B cell (primary cell): ENCODE measurements at regions not wholly inside any gene's neighbourhood (a gene's known extent, or its start where the extent isn't known, plus 50 kb on each side); places are given as distances from the start of the nearest gene placed in this dataset.

Experiments
- ATAC-seq: fragments of 200-7000 bp; cut with Tn5 transposase; one replicate; pipeline ENCODE4 v1.10.0; 2021; ENCODE audit warnings: low read depth, mild to moderate bottlenecking, moderate number of reproducible peaks, moderate library complexity
- CTCF ChIA-PET: fragments of 350-600 bp; sonication (Branson Sonifier 250); formaldehyde crosslinking; loops from one replicate; lab custom pipeline; 2021; ENCODE audit warnings: antibody characterized with exemption, inconsistent platforms; lab: Charles Lee
- POLR2A ChIA-PET: fragments of 350-600 bp; sonication (Branson Sonifier 250); formaldehyde crosslinking; loops from one replicate; lab custom pipeline; 2021; ENCODE audit warnings: antibody characterized with exemption; lab: Charles Lee
- DNase-seq: peaks from one replicate; pipeline ENCODE4 v3.0.0; 2013
- H2AFZ ChIP-seq: 2 replicates; pipeline ENCODE4 v1.6.1; 2012; ENCODE audit warnings: mild to moderate bottlenecking, low read depth, low read length; ENCODE audit not compliant: insufficient read depth, poor library complexity, severe bottlenecking
- H3K27ac ChIP-seq, 2 donors: 1 replicate in 1 of 2; 2 replicates in 1 of 2; pipeline ENCODE4 v1.5.1; 2012 to 2013; ENCODE audit warnings: low read length in 2 of 2, mild to moderate bottlenecking in 2 of 2, moderate library complexity in 1 of 2
- H3K27me3 ChIP-seq, 4 experiments: fragments of 200-600 bp in 1 of 4; sonication (generic) in 1 of 4; replicated peaks in 1 of 4; 1 replicate in 2 of 4; 2 replicates in 2 of 4; pipeline versions ENCODE4 v1.6.1 to v1.7.0; 2013 to 2016; ENCODE audit warnings: low read length in 3 of 4, mild to moderate bottlenecking in 2 of 4, mixed read lengths in 1 of 4, moderate library complexity in 1 of 4; ENCODE audit not compliant: insufficient read depth in 4 of 4, control insufficient read depth in 3 of 4; ENCODE audit errors: control extremely low read depth in 1 of 4
- H3K36me3 ChIP-seq, 2 experiments: replicated peaks in 1 of 2; 1 replicate in 1 of 2; 2 replicates in 1 of 2; pipeline versions ENCODE4 v1.6.1 to v1.7.1; 2013; ENCODE audit warnings: low read length in 1 of 2; ENCODE audit not compliant: insufficient read depth in 2 of 2, control insufficient read depth in 1 of 2; ENCODE audit errors: control extremely low read depth in 1 of 2, extremely low read depth in 1 of 2
- H3K4me1 ChIP-seq, 2 donors: fragments of 200-600 bp in 1 of 2; sonication (generic) in 1 of 2; 1 replicate in 1 of 2; 2 replicates in 1 of 2; pipeline versions ENCODE4 v1.5.1 to v1.6.1; 2013 to 2017; ENCODE audit warnings: low read length in 2 of 2; ENCODE audit not compliant: control insufficient read depth in 2 of 2, insufficient read depth in 2 of 2
- H3K4me2 ChIP-seq: replicated peaks from 2 replicates; pipeline ENCODE3; 2012; ENCODE audit warnings: mild to moderate bottlenecking, low read depth, low read length; ENCODE audit not compliant: poor library complexity, severe bottlenecking
- H3K4me3 ChIP-seq, 5 experiments: fragments of 200-600 bp in 1 of 5; sonication (generic) in 1 of 5; 1 replicate in 3 of 5; 2 replicates in 2 of 5; pipeline versions ENCODE4 v1.5.1 to v1.7.0; 2011 to 2016; ENCODE audit warnings: low read length in 4 of 5, mild to moderate bottlenecking in 4 of 5, low read depth in 2 of 5, control low read depth in 1 of 5, moderate library complexity in 1 of 5; ENCODE audit not compliant: insufficient read depth in 1 of 5; ENCODE audit errors: control extremely low read depth in 1 of 5, extremely low read depth in 1 of 5
- H3K79me2 ChIP-seq: fragments of 200-600 bp; sonication (generic); one replicate; pipeline ENCODE4 v1.6.0; 2016; ENCODE audit warnings: low read length; ENCODE audit not compliant: control insufficient read depth, insufficient read depth
- H3K9ac ChIP-seq: fragments of 200-600 bp; sonication (generic); 2 replicates; pipeline ENCODE4 v1.6.1; 2017; ENCODE audit warnings: mild to moderate bottlenecking, low read length, moderate library complexity
- H3K9me3 ChIP-seq, 3 donors: one replicate each; pipeline versions ENCODE4 v1.6.1 to v1.7.1; 2013; ENCODE audit warnings: low read length in 2 of 3; ENCODE audit not compliant: control insufficient read depth in 2 of 3, insufficient read depth in 1 of 3; ENCODE audit errors: control extremely low read depth in 1 of 3
- H4K20me1 ChIP-seq: 2 replicates; pipeline ENCODE4 v1.6.0; 2012; ENCODE audit warnings: mild to moderate bottlenecking, low read length; ENCODE audit not compliant: insufficient read depth, control insufficient read depth, poor library complexity, severe bottlenecking
- H3K27ac Mint-ChIP-seq: one replicate; pipeline ENCODE4 v1.8.0; 2021; ENCODE audit warnings: mixed read lengths
- H3K27me3 Mint-ChIP-seq: one replicate; pipeline ENCODE4 v1.8.0; 2021; ENCODE audit warnings: mixed read lengths
- H3K4me1 Mint-ChIP-seq: one replicate; pipeline ENCODE4 v1.8.0; 2021; ENCODE audit warnings: mixed read lengths
- H3K4me3 Mint-ChIP-seq: one replicate; pipeline ENCODE4 v1.8.0; 2021; ENCODE audit warnings: mixed read lengths
- H3K9me3 Mint-ChIP-seq: one replicate; pipeline ENCODE4 v1.8.0; 2022; ENCODE audit warnings: mixed read lengths; ENCODE audit not compliant: insufficient read depth
- CTCF ChIP-seq: fragments of 200-600 bp; IDR thresholded peaks from one replicate; pipeline ENCODE4 v1.8.0; 2022; ENCODE audit warnings: antibody characterized with exemption, mild to moderate bottlenecking
- EZH2 ChIP-seq: IDR thresholded peaks from 2 replicates; pipeline ENCODE4 v1.6.1; 2012; ENCODE audit warnings: borderline replicate concordance, low read depth, mild to moderate bottlenecking, moderate library complexity, low read length; ENCODE audit not compliant: insufficient read depth, poor library complexity, severe bottlenecking
- WGBS: methylation state at CpG from one replicate; pipeline ENCODE4 v1.1.5; 2013; ENCODE audit warnings: missing lambda C conversion rate; ENCODE audit not compliant: insufficient coverage; 5-methylcytosine and 5-hydroxymethylcytosine counted together
- intact Hi-C: fragments of 100-400 bp; cut with micrococcal nuclease; formaldehyde crosslinking; loops from one replicate; pipeline ENCODE4 v1.10.0; 2022

- TF ChIP-seq CTCF = no peak
- TF ChIP-seq EZH2 = no peak
- Histone ChIP-seq H3K9ac (no peak overlapping the region), H3K4me1 (no peaks in the 10 kb centered on the region), H3K36me3 (no peaks in the 10 kb centered on the region), H3K79me2 (no peaks in the 10 kb centered on the region), H3K4me3 (no peak overlapping the region), H2AFZ (no peak overlapping the region), H4K20me1 (no peaks in the 10 kb centered on the region), H3K27me3 (no peaks in the 10 kb centered on the region), H3K4me2 (no peak overlapping the region), H3K9me3 (peaks cover 0 to 9% (median 0%) of the 10 kb centered on the region in 3 donors), H3K27ac (no peak overlapping the region)
- CTCF ChIA-PET = no interaction called here
- DNase-seq (no peak), ATAC-seq (no peak)
- POLR2A ChIA-PET = no interaction called here
- H3K4me1 Mint-ChIP-seq = no peaks in the 10 kb centered on the region
- no peak overlapping the region for H3K4me3 Mint-ChIP-seq
- H3K27ac Mint-ChIP-seq = no peak overlapping the region
- peaks cover 8% of the 10 kb centered on the region for H3K27me3 Mint-ChIP-seq
- no peaks in the 10 kb centered on the region for H3K9me3 Mint-ChIP-seq
- WGBS = 90% methylated on average over 2 of the region's 5 CpGs
- intact Hi-C loops = no loop called here
Observed at GRCh38 chr16:82379551-82379950, 209.5 kb upstream of the MPHOSPH6 start.

GRCh38 chr16:82373976-82374375 is 204.0 kb upstream of the MPHOSPH6 start:
- DNase-seq = no peak
- ChIA-PET POLR2A (no interaction called here), CTCF (no interaction called here)
- intact Hi-C loops = no loop called here
- Histone ChIP-seq H3K9me3 (no peaks in the 10 kb centered on the region), H4K20me1 (no peaks in the 10 kb centered on the region), H3K27me3 (no peaks in the 10 kb centered on the region), H3K27ac (no peak overlapping the region), H3K79me2 (no peaks in the 10 kb centered on the region), H3K4me3 (no peak overlapping the region), H3K4me2 (no peak overlapping the region), H3K36me3 (no peaks in the 10 kb centered on the region), H3K4me1 (no peaks in the 10 kb centered on the region), H2AFZ (no peak overlapping the region), H3K9ac (no peak overlapping the region)
- Mint-ChIP-seq H3K9me3 (no peaks in the 10 kb centered on the region), H3K27me3 (no peaks in the 10 kb centered on the region), H3K4me3 (no peak overlapping the region), H3K27ac (no peak overlapping the region), H3K4me1 (no peaks in the 10 kb centered on the region)
- ATAC-seq = no peak
- no peak for TF ChIP-seq EZH2
- TF ChIP-seq CTCF = no peak
- no CpG with 5 or more reads among the region's 2 CpGs for WGBS
